ENCODE measurements at regions not wholly inside any gene's neighbourhood (a gene's known extent, or its start where the extent isn't known, plus 50 kb on each side); places are given as distances from the start of the nearest gene placed in this dataset.
"Not testable (repeated sequence)": the region's sequence is repeated elsewhere in the genome, so short reads cannot be mapped to it uniquely, and the experiment has no call there.

DNA sequence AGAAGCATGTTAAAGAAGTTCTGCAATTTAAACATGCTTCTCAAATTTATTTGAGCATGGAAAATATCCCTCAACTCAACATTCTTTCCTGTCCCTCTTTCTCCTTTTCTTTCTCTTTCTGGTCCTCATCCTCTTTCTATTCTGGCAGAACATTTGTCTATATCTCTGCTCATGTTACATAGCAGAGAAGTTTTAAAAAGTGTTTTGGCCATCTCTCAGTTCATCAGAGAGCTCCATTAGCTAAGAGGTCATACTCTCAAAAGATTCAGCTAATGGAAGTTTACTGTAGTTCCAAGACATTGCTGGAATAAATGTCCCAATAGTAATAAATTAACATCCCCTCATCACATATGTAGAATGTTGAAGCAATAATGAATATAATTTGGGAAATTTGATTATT, 53.5 kb downstream of the XCL2 start:
- DNase-seq (ENCODE audit: low spot score): no peak

DNA sequence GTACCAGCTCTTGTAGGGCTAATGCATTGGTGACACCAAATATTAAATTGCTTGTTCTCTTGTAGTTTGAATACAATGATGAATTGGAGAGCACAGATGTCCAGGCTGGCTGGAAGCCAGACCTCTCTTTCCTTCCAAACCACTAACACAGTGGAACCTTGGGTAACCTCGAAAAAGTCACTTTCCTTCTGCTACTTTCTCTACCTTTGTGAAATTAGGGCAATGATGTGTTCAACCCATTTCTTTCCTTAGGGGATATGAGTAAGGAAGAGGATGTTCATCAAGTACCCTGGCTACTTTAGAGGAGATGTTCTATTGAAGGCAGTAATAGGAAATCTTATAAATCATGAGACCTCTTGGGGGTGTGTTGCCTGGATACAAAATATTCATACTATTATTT, 55.7 kb downstream of the XCL2 start:
- DNase-seq (ENCODE audit: low spot score): no peak

DNA sequence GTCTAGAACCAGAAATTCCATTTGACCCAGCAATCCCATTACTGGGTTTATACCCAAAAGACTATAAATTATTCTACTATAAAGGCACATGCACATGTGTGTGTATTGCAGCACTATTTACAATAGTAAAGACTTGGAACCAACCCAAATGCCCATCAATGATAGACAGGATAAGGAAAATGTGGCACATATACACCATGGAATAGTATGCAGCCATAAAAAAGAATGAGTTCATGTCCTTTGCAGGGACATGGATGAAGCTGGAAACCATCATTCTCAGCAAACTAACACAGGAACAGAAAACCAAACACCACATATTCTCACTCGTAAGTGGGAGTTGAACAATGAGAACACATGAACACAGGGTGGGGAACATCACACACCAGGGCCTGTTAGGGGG, 57.0 kb downstream of the XCL2 start:
- DNase-seq (ENCODE audit: low spot score): not testable (repeated sequence)

DNA sequence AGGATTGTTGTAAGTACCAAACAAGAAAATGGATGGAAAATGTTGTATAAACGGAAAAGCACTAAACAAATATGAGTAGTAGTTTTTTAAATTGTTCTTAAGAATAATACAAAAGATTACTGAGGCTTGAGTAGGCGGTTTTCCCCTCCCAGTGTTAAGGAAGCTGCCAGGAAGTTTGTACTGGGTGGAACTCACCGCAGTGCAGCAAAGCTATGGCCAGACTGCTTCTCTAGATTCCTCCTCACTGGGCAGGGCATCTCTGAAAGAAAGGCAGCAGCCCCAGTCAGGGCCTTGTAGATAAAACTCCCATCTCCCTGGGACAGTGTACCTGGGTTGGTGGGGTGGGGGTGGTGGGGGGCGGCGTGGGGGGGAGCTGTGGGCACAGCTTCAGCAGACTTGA, 58.7 kb downstream of the XCL2 start:
- no peak for DNase-seq (ENCODE audit: low spot score)

DNA sequence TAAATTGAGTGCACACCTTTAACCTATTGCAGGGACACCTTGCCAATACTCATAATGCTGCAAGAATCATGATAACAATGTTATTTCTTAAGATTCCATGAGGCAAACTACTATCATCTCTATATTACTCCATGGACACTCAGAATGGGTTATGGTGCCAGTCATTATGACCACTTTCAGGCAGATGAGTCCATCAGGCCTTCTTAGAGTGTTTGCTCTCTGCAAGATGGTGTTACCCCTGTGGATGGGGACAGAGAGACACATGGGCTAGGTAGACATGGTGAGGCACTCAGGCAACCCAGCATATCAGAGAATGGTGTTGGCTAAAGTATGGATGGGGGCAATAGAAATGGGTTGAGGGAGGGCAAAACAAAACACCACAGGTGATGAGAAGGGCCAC, 59.7 kb downstream of the XCL2 start:
- no peak for DNase-seq (ENCODE audit: low spot score)

DNA sequence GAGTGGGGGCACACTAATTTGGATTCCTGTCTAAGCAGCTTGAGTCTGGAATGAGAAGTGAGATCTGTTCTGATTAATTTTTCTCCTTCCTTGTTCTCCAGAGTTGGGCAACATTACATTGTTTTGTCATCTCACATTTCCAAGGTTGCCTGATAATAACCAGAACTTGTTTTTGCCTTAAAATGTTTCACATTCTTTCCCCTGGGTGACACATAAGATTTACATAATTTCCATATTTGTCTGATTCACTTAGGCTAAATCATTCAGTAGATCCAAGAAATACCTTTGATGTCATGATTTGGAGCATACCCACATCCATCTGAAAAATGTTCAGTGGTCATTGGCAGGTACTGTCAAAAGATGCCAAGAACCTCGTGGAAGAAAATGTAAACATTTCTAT, 60.3 kb downstream of the XCL2 start:
- DNase-seq (ENCODE audit: low spot score): no peak

DNA sequence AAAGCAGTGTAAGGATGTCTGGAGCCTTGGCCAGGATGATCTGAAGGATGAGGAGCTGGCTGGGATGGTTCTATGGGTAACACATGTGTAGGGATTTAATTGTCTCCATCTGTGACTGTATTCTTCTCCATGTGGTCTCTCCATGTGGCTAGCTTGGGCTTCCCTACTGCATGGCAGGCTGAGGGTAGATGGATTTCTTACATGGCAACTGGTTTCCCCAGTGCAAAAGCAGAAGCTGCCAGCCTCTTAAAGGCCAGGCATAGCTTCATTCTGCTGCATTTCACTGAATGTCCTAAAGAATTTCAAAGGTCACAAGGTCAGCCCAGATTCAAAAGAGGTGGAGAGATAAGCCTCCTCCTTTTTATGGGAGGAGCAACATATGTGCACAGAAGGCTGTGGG, 61.7 kb downstream of the XCL2 start:
- DNase-seq (ENCODE audit: low spot score): no peak

DNA sequence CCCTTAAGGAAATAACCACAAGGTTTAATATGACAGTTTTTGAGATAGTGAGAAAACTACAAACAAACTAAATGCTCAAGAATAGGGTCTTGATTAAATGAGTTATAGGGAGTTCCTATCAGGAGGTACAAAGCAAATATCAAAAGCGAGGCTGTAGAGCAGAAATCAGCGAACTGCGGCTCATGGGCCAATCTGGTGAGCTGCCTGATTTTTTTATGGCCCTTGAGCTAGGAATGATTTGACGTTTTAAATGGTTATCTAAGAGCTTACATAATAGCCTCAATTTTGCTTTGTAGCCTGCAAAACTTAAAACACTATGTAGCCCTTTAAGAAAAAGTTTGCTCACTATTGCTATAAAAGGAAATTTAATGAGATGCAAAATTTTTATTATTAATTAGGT, 62.2 kb downstream of the XCL2 start:
- DNase-seq (ENCODE audit: low spot score): no peak

DNA sequence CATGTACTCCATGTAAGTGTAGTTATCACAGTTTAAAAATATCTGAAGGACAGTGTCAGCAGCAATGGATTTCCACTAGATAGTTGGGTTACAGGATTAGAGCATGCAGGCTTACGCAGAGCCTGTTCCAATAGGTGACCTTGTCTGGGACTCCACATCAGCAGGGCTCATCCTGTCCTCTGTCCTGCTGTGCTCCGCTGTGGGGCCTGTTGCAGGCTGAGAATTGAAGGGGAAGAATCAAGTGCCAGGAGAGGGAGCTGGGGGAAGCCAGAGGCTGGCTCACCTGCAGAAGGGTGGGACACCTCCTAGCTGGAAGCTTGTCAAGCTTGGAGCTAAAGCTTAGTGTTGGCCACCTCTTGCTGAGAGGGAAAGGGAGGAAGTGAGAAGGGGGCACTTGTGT, 62.8 kb downstream of the XCL2 start:
- no peak for DNase-seq (ENCODE audit: low spot score)

DNA sequence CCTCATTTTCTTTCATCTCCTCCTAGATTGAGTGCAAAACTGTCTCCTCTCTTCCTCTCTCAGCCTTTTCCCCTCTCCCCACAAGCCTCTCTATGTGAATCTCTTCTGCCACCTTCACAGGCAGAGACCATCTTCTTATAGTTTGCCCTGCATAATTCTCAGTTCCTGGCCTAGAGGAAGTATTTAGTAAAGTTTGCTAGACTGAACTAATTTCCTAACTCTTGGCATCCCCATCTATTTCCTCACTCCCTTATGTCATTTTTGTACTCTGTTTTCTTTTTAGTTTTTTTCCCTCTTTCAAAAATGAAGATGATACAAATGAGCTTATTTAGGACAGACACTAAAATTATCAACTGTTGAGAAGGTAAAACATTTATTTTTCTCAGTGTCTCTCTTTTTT, 66.0 kb downstream of the XCL2 start:
- no peak for DNase-seq (ENCODE audit: low spot score)

DNA sequence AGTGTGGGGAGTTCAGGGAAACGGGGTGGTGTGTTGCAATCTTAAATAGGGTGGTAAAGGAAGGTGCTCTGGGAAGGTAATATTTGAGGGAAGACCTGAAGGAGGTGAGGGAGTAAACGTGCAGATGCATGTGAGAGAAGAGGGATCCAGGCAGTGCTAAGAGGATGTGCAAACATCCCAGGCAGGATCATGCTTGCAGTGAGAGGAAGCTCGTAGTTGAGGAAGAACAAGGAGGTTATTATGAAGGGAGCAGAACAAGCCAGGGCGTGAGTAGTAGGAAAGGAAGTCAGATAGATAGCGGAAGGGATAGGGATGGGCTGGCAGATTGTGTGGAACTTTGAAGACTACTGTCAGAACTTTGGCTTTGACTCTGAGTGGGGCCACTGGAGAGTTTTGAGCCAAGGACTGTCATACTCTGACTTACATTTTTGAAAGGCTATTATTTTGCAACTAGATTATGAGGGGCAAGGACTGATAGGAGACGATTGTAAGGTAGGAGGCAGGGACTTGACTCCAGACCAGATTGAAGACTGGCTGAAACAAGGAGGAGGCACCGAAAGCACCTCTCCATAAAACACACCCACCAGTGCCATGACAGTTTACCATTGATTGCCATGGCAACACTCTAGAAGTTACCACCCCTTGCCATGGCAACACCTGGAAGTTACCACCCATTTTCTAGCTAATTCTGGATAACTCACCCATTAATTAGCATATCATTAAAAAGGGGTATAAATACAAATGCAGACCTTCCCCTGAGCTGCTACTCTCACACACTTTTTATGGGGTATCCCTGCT, 67.0 kb downstream of the XCL2 start:
- DNase-seq (ENCODE audit: low spot score): no peak

DNA sequence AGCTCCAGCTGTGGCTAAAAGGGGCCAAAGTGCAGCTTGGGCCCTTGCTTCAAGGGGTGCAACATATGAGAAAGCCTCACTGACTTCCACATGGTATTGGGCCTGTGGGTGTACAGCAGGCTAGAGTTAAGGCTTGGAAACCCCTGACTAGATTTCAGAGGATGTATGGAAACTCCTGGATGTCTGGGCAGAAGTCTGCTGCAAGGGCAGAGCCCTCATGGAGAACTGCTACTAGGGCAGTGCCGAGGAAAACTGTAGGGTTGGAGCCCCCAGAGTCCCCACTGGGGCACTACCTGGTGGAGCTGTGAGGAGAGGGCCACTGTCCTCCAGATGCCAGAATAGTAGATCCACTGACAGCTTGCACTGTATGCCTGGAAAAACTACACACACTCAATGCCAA, 69.5 kb downstream of the XCL2 start:
- DNase-seq (ENCODE audit: low spot score): no peak

DNA sequence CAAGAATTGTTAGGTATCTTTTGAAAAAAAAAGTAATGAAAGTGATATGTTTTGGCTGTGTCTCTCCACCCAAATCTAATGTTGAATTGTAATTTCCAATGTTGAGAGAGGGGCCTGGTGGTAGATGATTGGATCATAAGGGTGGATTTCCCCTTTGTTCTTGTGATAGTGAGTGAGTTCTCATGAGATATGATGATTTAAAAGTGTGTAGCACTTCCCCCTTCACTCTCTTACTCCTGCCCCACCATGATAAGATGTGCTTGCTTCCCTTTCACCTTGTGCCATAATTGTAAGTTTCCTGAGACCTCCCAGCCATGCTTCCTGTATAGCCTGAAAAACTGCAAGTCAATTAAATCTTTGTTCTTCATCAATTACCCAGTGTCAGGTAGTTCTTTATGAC, 70.7 kb downstream of the XCL2 start:
- no peak for DNase-seq (ENCODE audit: low spot score)

DNA sequence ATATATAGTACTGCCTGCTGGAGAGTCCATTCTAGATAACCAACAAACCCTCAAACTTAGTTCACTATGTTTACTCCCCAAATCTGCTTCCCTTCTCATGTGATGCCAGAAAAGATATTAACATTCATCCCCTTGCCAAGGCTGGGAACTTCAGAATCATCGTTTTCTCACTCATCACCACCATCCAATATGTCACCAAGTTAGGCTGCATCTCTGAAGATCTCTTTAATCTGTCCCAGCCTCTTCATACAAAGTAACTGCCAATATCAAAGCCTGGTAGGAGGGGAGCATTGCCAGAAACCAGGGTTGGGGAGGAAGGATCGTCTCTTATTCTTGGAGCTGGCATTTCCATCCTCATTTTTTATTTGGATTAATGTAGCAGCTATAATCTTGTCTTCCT, 71.6 kb downstream of the XCL2 start:
- DNase-seq (ENCODE audit: low spot score): no peak

DNA sequence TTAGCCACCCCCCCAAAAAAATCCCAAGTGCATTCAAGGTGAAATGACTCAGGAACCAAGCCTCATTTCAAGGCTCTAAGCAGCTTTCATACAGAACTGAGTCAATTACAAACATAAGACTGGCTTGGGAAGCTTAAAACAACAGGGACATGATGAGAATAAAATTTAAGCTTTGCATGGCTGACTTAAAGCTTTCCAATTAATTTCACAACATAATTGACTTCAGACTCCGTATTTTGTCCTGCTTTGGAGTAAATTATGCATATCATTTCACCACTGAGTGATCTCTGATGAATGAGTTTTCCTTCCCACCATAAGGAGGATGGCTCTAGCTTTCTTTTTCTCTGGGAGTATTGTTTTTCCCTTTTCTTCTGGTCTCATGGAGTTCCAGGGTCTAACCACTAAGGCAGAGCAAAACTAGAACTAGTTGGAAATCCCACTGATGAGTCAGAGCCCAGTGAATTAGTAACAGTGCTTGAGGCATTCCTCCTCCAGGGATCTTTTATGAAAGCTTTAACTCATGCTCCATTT, 72.8 kb downstream of the XCL2 start:
- no peak for DNase-seq (ENCODE audit: low spot score)

DNA sequence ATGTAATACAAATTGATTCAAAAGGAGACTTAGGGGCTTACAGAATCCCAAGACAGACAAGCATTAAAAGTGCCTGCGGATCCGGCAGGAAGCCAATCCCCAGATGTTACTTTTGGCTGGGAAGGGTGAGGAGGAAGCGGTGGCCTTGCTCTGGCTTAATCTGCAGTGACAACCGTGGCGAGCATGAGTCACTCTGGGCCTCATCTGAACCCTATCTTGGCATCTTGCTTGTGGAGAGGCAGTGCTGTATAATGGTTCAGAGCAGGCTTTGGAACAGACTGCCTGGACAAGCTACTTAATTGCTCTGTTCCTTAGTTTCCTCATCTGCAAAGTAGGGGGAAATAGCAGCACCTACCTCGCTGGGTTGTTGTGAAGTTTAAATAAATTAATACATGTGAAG, 74.1 kb downstream of the XCL2 start:
- DNase-seq (ENCODE audit: low spot score): peak; percentile 46

DNA sequence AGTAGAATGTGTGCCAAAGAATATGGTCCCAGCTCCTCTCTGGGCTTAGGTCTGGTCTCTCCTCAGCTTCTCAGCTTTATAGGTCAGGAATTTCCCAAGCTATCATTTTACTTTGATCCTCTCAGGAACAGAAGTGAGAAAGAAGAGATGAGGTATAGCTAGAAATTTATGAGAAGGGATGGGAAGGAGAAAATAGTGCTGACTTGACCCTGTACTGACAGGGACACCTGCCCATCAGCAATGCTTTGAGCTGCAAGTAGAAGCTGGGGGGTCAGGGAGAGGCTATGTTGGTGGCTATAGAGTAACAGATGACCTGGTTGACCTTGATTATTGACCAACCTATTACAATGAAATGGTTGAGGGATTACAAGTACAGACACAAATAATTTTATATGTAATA, 75.0 kb downstream of the XCL2 start:
- DNase-seq (ENCODE audit: low spot score): no peak

DNA sequence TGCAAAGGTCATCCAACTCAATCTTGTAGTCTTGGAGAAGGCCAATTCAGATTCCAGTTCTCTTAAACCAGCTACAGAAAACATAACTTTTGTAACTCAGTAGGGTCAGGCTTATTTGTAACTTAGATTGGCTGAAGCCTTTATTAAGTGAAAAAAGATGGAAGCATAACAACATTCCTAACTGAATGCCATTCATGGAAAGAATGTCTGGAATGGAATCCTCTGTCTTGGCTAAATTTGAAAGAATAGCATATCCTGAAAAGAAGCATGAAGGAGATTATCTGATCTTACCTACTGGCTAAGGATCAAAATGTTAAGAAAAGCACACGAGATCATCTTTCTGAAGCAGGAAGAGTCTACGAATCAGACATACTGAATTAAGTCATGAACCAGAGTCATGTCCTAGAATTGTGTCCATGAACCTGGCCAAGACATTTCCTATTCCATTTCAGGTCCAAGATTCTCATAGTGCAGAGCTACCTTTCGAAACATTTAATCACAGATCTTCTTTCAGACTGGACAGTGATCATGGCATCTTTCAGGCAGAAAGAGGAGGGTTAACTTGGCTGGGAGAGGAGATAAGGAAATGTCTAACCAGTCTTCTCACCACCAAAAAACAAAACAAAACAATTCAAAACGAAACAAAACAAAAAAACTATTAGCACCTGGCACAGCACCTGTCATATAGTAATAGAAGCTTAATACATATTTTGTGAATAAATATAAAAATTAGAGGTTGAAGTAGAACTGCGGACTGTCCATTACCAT, 75.6 kb downstream of the XCL2 start:
- DNase-seq (ENCODE audit: low spot score): no peak

DNA sequence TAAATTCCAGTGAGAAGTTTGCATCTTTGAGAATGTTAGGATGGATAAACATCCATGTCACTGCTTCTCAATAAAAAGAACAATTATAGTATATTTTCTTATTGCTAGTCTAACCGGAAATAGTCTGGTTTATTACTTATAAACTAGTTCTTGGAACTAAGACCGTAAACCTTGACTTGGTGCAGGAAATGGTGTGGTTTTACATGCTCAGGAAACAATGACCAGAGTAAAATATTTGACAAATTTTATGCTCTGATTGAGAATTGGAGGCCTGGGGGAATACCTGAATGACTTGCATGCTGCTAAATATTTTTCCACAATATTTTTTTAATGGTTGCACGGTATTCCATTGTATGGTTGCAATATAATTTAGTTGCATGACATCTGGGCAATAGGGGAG, 76.3 kb downstream of the XCL2 start:
- peak; percentile 48 for DNase-seq (ENCODE audit: low spot score)

DNA sequence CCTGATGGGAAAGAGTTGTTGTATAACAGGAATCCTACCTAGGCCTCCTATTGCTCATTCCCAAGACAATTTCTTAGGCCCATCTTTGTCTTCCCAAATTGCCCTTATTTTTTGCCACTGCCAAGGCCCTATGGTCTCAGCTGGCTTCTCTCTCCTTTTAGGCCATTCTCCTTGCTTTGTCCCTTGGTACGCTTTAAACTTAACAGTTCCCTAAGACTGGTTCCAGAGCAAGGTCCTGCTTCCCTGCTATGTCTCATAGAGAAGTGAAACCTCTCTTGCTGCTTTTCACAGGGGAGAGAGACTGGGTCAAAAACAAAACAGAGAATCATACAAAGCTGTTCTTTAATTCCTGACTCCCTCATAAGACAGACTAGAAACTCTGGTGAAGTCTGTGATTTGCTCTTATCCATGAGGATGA, 77.1 kb downstream of the XCL2 start:
- no peak for DNase-seq (ENCODE audit: low spot score)

DNA sequence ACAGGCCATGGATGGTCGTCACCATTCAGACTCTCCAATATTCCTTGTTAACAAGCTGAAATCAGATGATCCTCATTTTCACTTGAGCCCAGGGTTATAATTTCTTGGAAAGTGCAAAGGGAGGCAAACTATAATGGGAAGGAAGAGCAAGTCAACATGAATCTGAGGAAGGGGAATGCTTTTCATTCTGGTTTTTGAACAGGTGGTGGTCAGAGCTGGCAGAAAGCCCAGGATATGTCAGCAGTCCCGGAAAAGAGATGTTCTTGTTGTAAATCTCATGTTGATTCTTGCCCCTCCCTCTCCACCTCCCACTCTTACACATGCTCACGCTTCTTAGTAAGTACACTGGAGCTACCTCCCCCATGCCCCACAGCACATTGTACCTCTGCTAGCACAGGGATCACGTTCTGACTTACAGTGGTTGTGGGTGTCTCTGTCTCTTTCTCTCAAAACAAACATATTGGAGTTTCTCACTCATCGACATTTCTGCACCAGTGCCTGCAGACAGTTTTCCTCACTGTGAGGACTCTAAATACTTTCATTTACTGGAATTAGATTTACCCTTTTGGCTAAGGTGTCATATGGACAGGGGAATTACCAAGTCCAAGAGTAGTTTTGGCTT, 77.6 kb downstream of the XCL2 start:
- peak; percentile 35 for DNase-seq (ENCODE audit: low spot score)

DNA sequence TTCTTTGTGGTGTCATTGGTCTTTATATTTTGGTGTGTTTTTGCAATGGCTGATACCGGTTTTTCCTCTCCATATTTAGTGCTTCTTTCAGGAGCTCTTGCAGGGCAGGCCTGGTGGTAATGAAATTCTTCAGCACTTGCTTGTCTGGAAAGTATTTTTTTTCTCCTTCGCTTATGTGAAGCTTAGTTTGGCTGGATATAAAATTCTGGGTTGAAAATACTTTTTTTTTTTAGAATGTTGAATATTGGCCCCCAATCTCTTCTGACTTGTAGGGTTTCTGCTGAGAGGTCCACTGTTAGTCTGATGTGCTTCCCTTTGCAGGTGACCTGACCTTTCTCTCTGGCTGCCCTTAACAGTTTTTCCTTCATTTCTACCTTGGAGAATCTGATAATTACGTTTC, 82.7 kb downstream of the XCL2 start:
- DNase-seq (ENCODE audit: low spot score): not testable (repeated sequence)

DNA sequence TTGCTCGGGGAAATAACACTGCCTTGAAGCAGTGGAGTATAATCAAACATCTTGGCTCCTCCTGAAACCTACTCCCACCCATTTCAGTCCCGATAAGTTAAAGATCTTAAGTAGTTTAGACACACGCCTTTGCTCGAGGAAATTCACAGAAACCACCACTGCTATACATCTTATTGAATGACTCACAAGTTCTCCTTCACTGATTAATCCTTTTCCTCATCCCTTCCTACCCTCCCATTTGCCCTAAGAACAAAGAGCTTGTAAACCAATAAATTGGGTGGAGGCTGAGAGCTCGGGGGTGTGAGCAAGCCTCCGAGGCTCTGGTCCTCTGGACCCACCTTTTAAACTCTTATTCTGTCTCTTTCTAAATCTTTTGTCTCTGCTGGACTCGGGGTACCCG, 86.5 kb downstream of the XCL2 start:
- not testable (repeated sequence) for DNase-seq (ENCODE audit: low spot score)
